HCT116 (cell line): ENCODE measurements at regions not wholly inside any gene's neighbourhood (a gene's known extent, or its start where the extent isn't known, plus 50 kb on each side); places are given as distances from the start of the nearest gene placed in this dataset.

Source experiments
- ATAC-seq: fragments of 200-7000 bp; cut with Tn5 transposase; 2 replicates; pipeline ENCODE4 v1.9.1; 2020; ENCODE audit warnings: mild to moderate bottlenecking, moderate library complexity
- BruUV-seq: library from RNA; stranded (reverse); fragments of 400-500 nt; replicated peaks from 2 replicates; lab custom pipeline; 2021; lab: Mats Ljungman, UMichigan
- CTCF ChIA-PET: fragments of 300-600 bp; sonication (Branson Sonifier 250); formaldehyde crosslinking; loops from one replicate; lab custom pipeline; 2021; ENCODE audit warnings: antibody characterized with exemption; lab: Charles Lee
- POLR2A ChIA-PET: fragments of 300-600, 350-600 bp; sonication (Branson Sonifier 250); formaldehyde crosslinking; loops from one replicate; lab custom pipeline; 2021; ENCODE audit warnings: antibody characterized with exemption; lab: Charles Lee
- RAD21 ChIA-PET, 2 experiments: fragments of 300-600 bp; sonication (Branson Sonifier 250); formaldehyde crosslinking; loops; one replicate each; lab custom pipeline; 2023; ENCODE audit warnings: low total read pairs in 2 of 2; ENCODE audit not compliant: uncharacterized antibody in 2 of 2, unreplicated experiment in 2 of 2, low non-redundant PET in 1 of 2; lab: Charles Lee
- DNase-seq: peaks from one replicate; pipeline ENCODE4 v3.0.0-alpha.2; 2010; ENCODE audit warnings: low read depth, low spot score
- H2AFZ ChIP-seq: fragments of 200-600 bp; shearing (Covaris generic), sonication (generic); 2 replicates; pipeline ENCODE4 v1.6.1; 2017; ENCODE audit warnings: low read depth, mixed run types, mixed read lengths, antibody characterized with exemption, low read length; ENCODE audit not compliant: poor library complexity, severe bottlenecking
- H3K27ac ChIP-seq: 2 replicates; pipeline ENCODE4 v1.5.1; 2012; ENCODE audit warnings: low read depth, low read length
- H3K27me3 ChIP-seq: fragments of 200-600 bp; sonication (generic); 2 replicates; pipeline ENCODE4 v1.6.1; 2016; ENCODE audit warnings: mixed run types, low read length, mixed read lengths; ENCODE audit not compliant: insufficient read depth
- H3K36me3 ChIP-seq, 2 experiments: fragments of 200-500 bp in 1 of 2; fragments of 200-600 bp in 1 of 2; sonication (Bioruptor generic) in 1 of 2; sonication (generic) in 1 of 2; 2 replicates each; pipeline versions ENCODE4 v1.5.1 to v1.6.1; 2014 to 2016; ENCODE audit warnings: low read length in 2 of 2, inconsistent platforms in 1 of 2, mixed read lengths in 1 of 2, mixed run types in 1 of 2; ENCODE audit not compliant: insufficient read depth in 2 of 2, control insufficient read depth in 1 of 2
- H3K4me1 ChIP-seq, 2 experiments: fragments of 200-600 bp in 1 of 2; sonication (generic) in 1 of 2; 2 replicates each; pipeline versions ENCODE4 v1.5.1 to v1.6.1; 2012 to 2017; ENCODE audit warnings: low read length in 2 of 2, inconsistent platforms in 1 of 2, mild to moderate bottlenecking in 1 of 2, mixed read lengths in 1 of 2, mixed run types in 1 of 2, moderate library complexity in 1 of 2; ENCODE audit not compliant: insufficient read depth in 2 of 2, control insufficient read depth in 1 of 2
- H3K4me2 ChIP-seq: fragments of 200-600 bp; sonication (generic); 2 replicates; pipeline ENCODE4 v1.6.1; 2017; ENCODE audit warnings: mixed run types, low read length, mixed read lengths
- H3K4me3 ChIP-seq, 2 experiments: fragments of 200-600 bp in 1 of 2; sonication (generic) in 1 of 2; replicated peaks in 1 of 2; 2 replicates each; pipeline ENCODE4 v1.5.1; 2011 to 2016; ENCODE audit warnings: low read length in 2 of 2, control low read depth in 1 of 2, low read depth in 1 of 2, mild to moderate bottlenecking in 1 of 2, mixed read lengths in 1 of 2, mixed run types in 1 of 2
- H3K79me2 ChIP-seq: fragments of 200-600 bp; sonication (generic); 2 replicates; pipeline ENCODE4 v1.6.1; 2017; ENCODE audit warnings: mild to moderate bottlenecking, mixed run types, low read length, moderate library complexity, mixed read lengths; ENCODE audit not compliant: insufficient read depth
- H3K9ac ChIP-seq: fragments of 200-600 bp; sonication (generic); 2 replicates; pipeline ENCODE4 v1.6.1; 2016; ENCODE audit warnings: low read length, mixed read lengths
- H3K9me2 ChIP-seq: fragments of 200-600 bp; sonication (generic), shearing (Covaris generic); 2 replicates; pipeline ENCODE4 v1.6.1; 2017; ENCODE audit warnings: mixed run types, mild to moderate bottlenecking, moderate library complexity; ENCODE audit not compliant: insufficient read depth
- H3K9me3 ChIP-seq, 2 experiments: fragments of 200-500 bp in 1 of 2; fragments of 200-600 bp in 1 of 2; sonication (Bioruptor generic) in 1 of 2; sonication (generic) in 1 of 2; 2 replicates each; pipeline ENCODE4 v1.6.1; 2014 to 2017; ENCODE audit warnings: low read length in 2 of 2, mixed read lengths in 2 of 2, inconsistent platforms in 1 of 2, low read depth in 1 of 2, mild to moderate bottlenecking in 1 of 2, mixed run types in 1 of 2, moderate library complexity in 1 of 2; ENCODE audit not compliant: control insufficient read depth in 1 of 2, insufficient read depth in 1 of 2
- H4K20me1 ChIP-seq: fragments of 200-600 bp; sonication (generic), shearing (Covaris generic); 2 replicates; pipeline ENCODE4 v1.6.1; 2017; ENCODE audit warnings: mixed run types, mild to moderate bottlenecking, moderate library complexity; ENCODE audit not compliant: insufficient read depth
- ATF3 ChIP-seq: IDR thresholded peaks from 2 replicates; pipeline ENCODE4 v1.6.1; 2012
- CBX3 ChIP-seq: IDR thresholded peaks from 2 replicates; pipeline ENCODE4 v1.6.1; 2012; ENCODE audit warnings: low read depth
- EGR1 ChIP-seq: IDR thresholded peaks from 2 replicates; pipeline ENCODE4 v1.6.1; 2012; ENCODE audit warnings: low read depth
- ELF1 ChIP-seq: IDR thresholded peaks from 2 replicates; pipeline ENCODE4 v1.6.1; 2012; ENCODE audit warnings: low read depth, borderline replicate concordance
- EZH2 ChIP-seq: fragments of 200-600 bp; sonication (generic); IDR thresholded peaks from 2 replicates; pipeline ENCODE4 v1.6.1; 2017; ENCODE audit warnings: antibody characterized with exemption, mixed run types
- EZH2phosphoT487 ChIP-seq: fragments of 200-600 bp; IDR thresholded peaks from 2 replicates; pipeline ENCODE4 v1.6.1; 2018; ENCODE audit warnings: antibody characterized with exemption, borderline replicate concordance
- JUND ChIP-seq: IDR thresholded peaks from 2 replicates; pipeline ENCODE4 v1.6.1; 2012
- MAX ChIP-seq: IDR thresholded peaks from 2 replicates; pipeline ENCODE4 v1.6.1; 2012
- POLR2A ChIP-seq: IDR thresholded peaks from 2 replicates; pipeline ENCODE4 v1.7.0; 2011; ENCODE audit warnings: borderline replicate concordance; ENCODE audit not compliant: insufficient read depth, insufficient read length; ENCODE audit errors: extremely low read depth
- RAD21 ChIP-seq: IDR thresholded peaks from 2 replicates; pipeline ENCODE4 v1.6.1; 2012; ENCODE audit warnings: low read depth, mild to moderate bottlenecking
- REST ChIP-seq: IDR thresholded peaks from 2 replicates; pipeline ENCODE4 v1.6.1; 2012; ENCODE audit warnings: low read depth
- SIN3A ChIP-seq: IDR thresholded peaks from 2 replicates; pipeline ENCODE4 v1.6.1; 2012; ENCODE audit warnings: low read depth
- SRF ChIP-seq: IDR thresholded peaks from 2 replicates; pipeline ENCODE4 v1.6.1; 2012; ENCODE audit warnings: low read depth
- TCF7L2 ChIP-seq: IDR thresholded peaks from 2 replicates; pipeline ENCODE4 v1.7.0; 2011; ENCODE audit warnings: borderline replicate concordance, inconsistent platforms; ENCODE audit not compliant: insufficient read depth, insufficient read length; ENCODE audit errors: extremely low read depth
- YY1 ChIP-seq: IDR thresholded peaks from 2 replicates; pipeline ENCODE4 v1.6.1; 2011; ENCODE audit warnings: low read length, low read depth, moderate library complexity, mild to moderate bottlenecking; ENCODE audit not compliant: insufficient replicate concordance; ENCODE audit errors: extremely low read depth
- ZFX ChIP-seq: fragments of 450-650 bp; IDR thresholded peaks from 2 replicates; pipeline ENCODE4 v1.6.1; 2017
- ZNF274 ChIP-seq: fragments of 200-500 bp; sonication (Bioruptor generic); IDR thresholded peaks from 2 replicates; pipeline ENCODE4 v1.6.1; 2014; ENCODE audit warnings: mild to moderate bottlenecking, low read depth, low read length, inconsistent platforms
- intact Hi-C: fragments of 100-400 bp; cut with micrococcal nuclease; formaldehyde crosslinking; loops from 2 replicates; pipeline ENCODE4 v1.10.0; 2022
- TF ChIP-seq, protein P1 (sequence below): IDR thresholded peaks from 2 replicates; pipeline ENCODE4 v1.6.1; 2011; ENCODE audit warnings: mild to moderate bottlenecking, low read length, moderate library complexity; ENCODE audit not compliant: insufficient replicate concordance; ENCODE audit errors: extremely low read depth

GRCh38 chr1:10915594-10915993 lies 96.9 kb upstream of the TARDBP start (continued):
- TF ChIP-seq, protein P1, sequence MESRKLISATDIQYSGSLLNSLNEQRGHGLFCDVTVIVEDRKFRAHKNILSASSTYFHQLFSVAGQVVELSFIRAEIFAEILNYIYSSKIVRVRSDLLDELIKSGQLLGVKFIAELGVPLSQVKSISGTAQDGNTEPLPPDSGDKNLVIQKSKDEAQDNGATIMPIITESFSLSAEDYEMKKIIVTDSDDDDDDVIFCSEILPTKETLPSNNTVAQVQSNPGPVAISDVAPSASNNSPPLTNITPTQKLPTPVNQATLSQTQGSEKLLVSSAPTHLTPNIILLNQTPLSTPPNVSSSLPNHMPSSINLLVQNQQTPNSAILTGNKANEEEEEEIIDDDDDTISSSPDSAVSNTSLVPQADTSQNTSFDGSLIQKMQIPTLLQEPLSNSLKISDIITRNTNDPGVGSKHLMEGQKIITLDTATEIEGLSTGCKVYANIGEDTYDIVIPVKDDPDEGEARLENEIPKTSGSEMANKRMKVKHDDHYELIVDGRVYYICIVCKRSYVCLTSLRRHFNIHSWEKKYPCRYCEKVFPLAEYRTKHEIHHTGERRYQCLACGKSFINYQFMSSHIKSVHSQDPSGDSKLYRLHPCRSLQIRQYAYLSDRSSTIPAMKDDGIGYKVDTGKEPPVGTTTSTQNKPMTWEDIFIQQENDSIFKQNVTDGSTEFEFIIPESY, result no peak
- TF ChIP-seq SRF (no peak), EGR1 (no peak), TCF7L2 (no peak)

GRCh38 chr1:10916311-10916710 lies 96.1 kb upstream of the TARDBP start:
- Histone ChIP-seq H3K79me2 (no peaks in the 10 kb centered on the region), H3K9me2 (no peaks in the 10 kb centered on the region), H3K4me2 (no peak overlapping the region), H3K27me3 (0 out of 2 replicates have a peak, but pooled peaks cover 6% of the 10 kb centered on the region), H3K4me3 (no peak overlapping the region), H3K4me1 (no peaks in the 10 kb centered on the region), H3K36me3 (no peaks in the 10 kb centered on the region), H2AFZ (no peak overlapping the region), H3K9me3 (no peaks in the 10 kb centered on the region), H4K20me1 (no peaks in the 10 kb centered on the region), H3K9ac (no peak overlapping the region), H3K27ac (no peak overlapping the region)
- TF ChIP-seq ATF3 (no peak), REST (no peak), EZH2 (no peak), RAD21 (no peak), SRF (no peak), EGR1 (no peak), EZH2phosphoT487 (no peak), ELF1 (no peak), JUND (no peak), POLR2A (no peak), SIN3A (no peak), CBX3 (no peak), YY1 (no peak), ZNF274 (no peak), TCF7L2 (no peak), ZFX (no peak), MAX (no peak)
- ATAC-seq (no peak), DNase-seq (no peak)
- ChIA-PET POLR2A (no interaction called here), RAD21 (no interaction called here), CTCF (no interaction called here)
- BruUV-seq, result no TSS peak
- intact Hi-C loops, result no loop called here
